ENCODE measurements at regions not wholly inside any gene's neighbourhood (a gene's known extent, or its start where the extent isn't known, plus 50 kb on each side); places are given as distances from the start of the nearest gene placed in this dataset.

GRCh38 chr13:40311356-40312101, 354.9 kb downstream of the FOXO1 start:
- Histone ChIP-seq H3K4me1 (ENCODE audit: insufficient read depth) (no peaks in the 10 kb centered on the region), H3K27ac (no peak overlapping the region), H3K9me2 (replicated peaks; ENCODE audit: insufficient read depth) (no peaks in the 10 kb centered on the region), H3K36me3 (replicated peaks; ENCODE audit: insufficient read depth, low read depth) (no peaks in the 10 kb centered on the region), H3K9me3 (ENCODE audit: low read depth) (no peaks in the 10 kb centered on the region), H4K20me1 (ENCODE audit: insufficient read depth, poor library complexity, severe bottlenecking) (no peaks in the 10 kb centered on the region), H3K4me2 (no peak overlapping the region), H2AFZ (no peak overlapping the region), H3K79me2 (no peaks in the 10 kb centered on the region), H3K27me3 (no peaks in the 10 kb centered on the region), H3K4me3 (no peak overlapping the region)
- TF ChIP-seq EZH2phosphoT487 (IDR thresholded peaks at IDR 0.05; ENCODE audit: low read depth, severe bottlenecking, unreplicated experiment) (no peak), EZH2 (IDR thresholded peaks at IDR 0.05; ENCODE audit: borderline replicate concordance) (no peak), CTCF (IDR thresholded peaks at IDR 0.05; ENCODE audit: poor library complexity) (no peak)
- 95% methylated on average over 7 of the region's 7 CpGs for WGBS (ENCODE audit: low lambda C conversion rate, missing lambda C conversion rate)
- no peak for DNase-seq (ENCODE audit: low spot score)

GRCh38 chr13:40313269-40314200, 352.9 kb downstream of the FOXO1 start:
- no peak overlapping the region for H3K27ac ChIP-seq

GRCh38 chr13:40315416-40316064, 350.9 kb downstream of the FOXO1 start:
- DNase-seq (ENCODE audit: low spot score): peak; percentile 19
- 55% methylated on average over 10 of the region's 10 CpGs for WGBS (ENCODE audit: low lambda C conversion rate, missing lambda C conversion rate)
- no peaks in the 10 kb centered on the region for H3K9me3 ChIP-seq (ENCODE audit: low read depth)
- no peak overlapping the region for H2AFZ ChIP-seq
- H3K4me3 ChIP-seq: no peak overlapping the region
- no peaks in the 10 kb centered on the region for H3K4me1 ChIP-seq (ENCODE audit: insufficient read depth)
- H3K79me2 ChIP-seq: no peaks in the 10 kb centered on the region
- H3K27ac ChIP-seq: no peak overlapping the region
- no peaks in the 10 kb centered on the region for H3K27me3 ChIP-seq
- no peak overlapping the region for H3K4me2 ChIP-seq
- H3K36me3 ChIP-seq (replicated peaks; ENCODE audit: insufficient read depth, low read depth): no peaks in the 10 kb centered on the region
- H3K9me2 ChIP-seq (replicated peaks; ENCODE audit: insufficient read depth): no peaks in the 10 kb centered on the region
- no peaks in the 10 kb centered on the region for H4K20me1 ChIP-seq (ENCODE audit: insufficient read depth, poor library complexity, severe bottlenecking)
- TF ChIP-seq EZH2phosphoT487 (IDR thresholded peaks at IDR 0.05; ENCODE audit: low read depth, severe bottlenecking, unreplicated experiment) (no peak), CTCF (IDR thresholded peaks at IDR 0.05; ENCODE audit: poor library complexity) (no peak), EZH2 (IDR thresholded peaks at IDR 0.05; ENCODE audit: borderline replicate concordance) (no peak)

More at GRCh38 chr13:40313269-40314200, 352.9 kb downstream of the FOXO1 start:
- no peaks in the 10 kb centered on the region for H3K27me3 ChIP-seq
- TF ChIP-seq EZH2 (IDR thresholded peaks at IDR 0.05; ENCODE audit: borderline replicate concordance) (no peak), CTCF (IDR thresholded peaks at IDR 0.05; ENCODE audit: poor library complexity) (no peak), EZH2phosphoT487 (IDR thresholded peaks at IDR 0.05; ENCODE audit: low read depth, severe bottlenecking, unreplicated experiment) (no peak)
- H3K9me2 ChIP-seq (replicated peaks; ENCODE audit: insufficient read depth): no peaks in the 10 kb centered on the region
- H3K4me1 ChIP-seq (ENCODE audit: insufficient read depth): no peaks in the 10 kb centered on the region
- no peak overlapping the region for H2AFZ ChIP-seq
- WGBS (ENCODE audit: low lambda C conversion rate, missing lambda C conversion rate): 90% methylated on average over 12 of the region's 12 CpGs
- no peaks in the 10 kb centered on the region for H3K9me3 ChIP-seq (ENCODE audit: low read depth)
- no peaks in the 10 kb centered on the region for H3K79me2 ChIP-seq
- no peaks in the 10 kb centered on the region for H3K36me3 ChIP-seq (replicated peaks; ENCODE audit: insufficient read depth, low read depth)
- no peak overlapping the region for H3K4me3 ChIP-seq
- no peak overlapping the region for H3K4me2 ChIP-seq
- DNase-seq (ENCODE audit: low spot score): peak; percentile 30
- H4K20me1 ChIP-seq (ENCODE audit: insufficient read depth, poor library complexity, severe bottlenecking): no peaks in the 10 kb centered on the region
